Adrenal gland (tissue), 5 donors: ENCODE measurements at regions not wholly inside any gene's neighbourhood (a gene's known extent, or its start where the extent isn't known, plus 50 kb on each side); places are given as distances from the start of the nearest gene placed in this dataset.

Experiments
- POLR2A ChIP-seq, 2 donors: fragments of 450-650 bp; IDR thresholded peaks; one replicate each; pipeline ENCODE4 v1.6.1; 2017; ENCODE audit warnings: antibody characterized with exemption in 2 of 2, mild to moderate bottlenecking in 2 of 2, moderate library complexity in 1 of 2
- TF ChIP-seq, protein P1 (sequence below), 6 experiments: fragments of 450-650 bp in 4 of 6; fragments of 200-600 bp in 2 of 6; sonication (generic) in 1 of 6; IDR thresholded peaks; 1 replicate in 5 of 6; 2 replicates in 1 of 6; pipeline versions ENCODE4 v1.5.1 to v1.8.0; 2016 to 2021; ENCODE audit warnings: antibody characterized with exemption in 6 of 6, mild to moderate bottlenecking in 2 of 6, moderate library complexity in 1 of 6
- donor health status: DM: no; HTN: no; CAD: no.

DNA sequence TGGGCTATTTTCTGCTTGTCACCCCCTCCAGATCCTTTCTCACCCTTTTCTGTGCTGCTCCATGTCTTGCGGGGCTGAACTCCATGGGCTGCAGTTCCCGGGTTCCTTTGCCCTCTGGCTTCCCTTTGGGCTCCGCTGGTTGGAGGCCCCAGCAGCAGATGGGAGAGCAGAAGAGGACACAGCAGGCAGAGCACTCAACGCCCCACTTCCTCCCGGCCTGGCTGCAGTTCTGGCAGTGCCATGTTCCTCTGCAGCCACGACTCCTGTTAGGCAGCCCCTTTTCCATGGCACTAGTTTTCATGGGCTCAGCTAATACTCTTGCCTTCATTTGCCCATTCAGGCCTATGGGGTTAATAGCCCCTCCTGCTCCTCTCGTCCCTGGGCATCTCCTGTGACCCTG, 127.1 kb downstream of the TENT5C start:
- TF ChIP-seq, protein P1, sequence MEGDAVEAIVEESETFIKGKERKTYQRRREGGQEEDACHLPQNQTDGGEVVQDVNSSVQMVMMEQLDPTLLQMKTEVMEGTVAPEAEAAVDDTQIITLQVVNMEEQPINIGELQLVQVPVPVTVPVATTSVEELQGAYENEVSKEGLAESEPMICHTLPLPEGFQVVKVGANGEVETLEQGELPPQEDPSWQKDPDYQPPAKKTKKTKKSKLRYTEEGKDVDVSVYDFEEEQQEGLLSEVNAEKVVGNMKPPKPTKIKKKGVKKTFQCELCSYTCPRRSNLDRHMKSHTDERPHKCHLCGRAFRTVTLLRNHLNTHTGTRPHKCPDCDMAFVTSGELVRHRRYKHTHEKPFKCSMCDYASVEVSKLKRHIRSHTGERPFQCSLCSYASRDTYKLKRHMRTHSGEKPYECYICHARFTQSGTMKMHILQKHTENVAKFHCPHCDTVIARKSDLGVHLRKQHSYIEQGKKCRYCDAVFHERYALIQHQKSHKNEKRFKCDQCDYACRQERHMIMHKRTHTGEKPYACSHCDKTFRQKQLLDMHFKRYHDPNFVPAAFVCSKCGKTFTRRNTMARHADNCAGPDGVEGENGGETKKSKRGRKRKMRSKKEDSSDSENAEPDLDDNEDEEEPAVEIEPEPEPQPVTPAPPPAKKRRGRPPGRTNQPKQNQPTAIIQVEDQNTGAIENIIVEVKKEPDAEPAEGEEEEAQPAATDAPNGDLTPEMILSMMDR (IDR thresholded peaks at IDR 0.05): no peak
- TF ChIP-seq POLR2A (IDR thresholded peaks at IDR 0.05): no peak
